Ureter (tissue), 1 donor: ENCODE measurements at regions not wholly inside any gene's neighbourhood (a gene's known extent, or its start where the extent isn't known, plus 50 kb on each side); places are given as distances from the start of the nearest gene placed in this dataset.
"Not testable (repeated sequence)": the region's sequence is repeated elsewhere in the genome, so short reads cannot be mapped to it uniquely, and the experiment has no call there.

ENCODE experiments used
- DNase-seq: peaks from one replicate; pipeline ENCODE4 v3.0.0-alpha.2; 2020; ENCODE audit warnings: low spot score
- donor health status: DM: yes; HTN: yes; CAD: no.

DNA sequence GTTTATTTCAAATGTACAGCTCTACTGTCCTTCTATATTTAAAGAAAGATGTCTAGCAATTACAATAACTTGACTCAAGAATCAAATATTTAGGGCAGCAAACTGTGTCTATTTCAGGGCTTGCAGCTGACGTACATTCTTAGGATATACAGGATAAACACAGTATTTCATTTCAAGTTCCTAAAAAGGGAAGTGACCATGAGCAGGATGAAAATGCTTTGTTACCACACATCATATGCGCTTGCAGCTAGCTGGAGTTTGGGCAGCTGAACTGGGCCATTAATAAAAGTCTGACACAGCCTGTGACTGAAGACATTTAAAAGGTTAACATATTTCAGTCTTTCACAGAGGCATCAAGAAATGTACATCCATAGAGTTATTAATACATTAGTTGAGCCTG, 264.6 kb upstream of the TRIB2 start:
- DNase-seq: no peak

DNA sequence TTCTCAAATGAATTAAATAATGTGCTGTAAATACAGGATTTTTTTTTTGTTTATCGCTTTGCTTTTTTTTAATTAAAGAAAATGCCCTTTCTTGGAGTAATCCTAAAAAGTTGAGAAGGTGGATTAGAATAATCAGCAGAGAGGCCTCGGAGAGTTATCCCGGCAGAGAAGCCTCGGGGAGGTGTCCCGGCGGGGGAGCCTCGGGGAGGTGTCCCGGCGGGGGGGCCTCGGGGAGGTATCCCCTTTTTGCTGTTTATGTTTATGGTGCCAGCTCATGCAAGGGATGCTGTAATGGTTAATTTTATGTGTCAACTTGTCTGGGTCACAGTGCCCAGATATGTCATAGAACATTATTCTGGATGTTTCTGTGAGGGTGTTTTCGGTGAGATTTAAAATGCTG, 263.0 kb upstream of the TRIB2 start:
- no peak for DNase-seq

DNA sequence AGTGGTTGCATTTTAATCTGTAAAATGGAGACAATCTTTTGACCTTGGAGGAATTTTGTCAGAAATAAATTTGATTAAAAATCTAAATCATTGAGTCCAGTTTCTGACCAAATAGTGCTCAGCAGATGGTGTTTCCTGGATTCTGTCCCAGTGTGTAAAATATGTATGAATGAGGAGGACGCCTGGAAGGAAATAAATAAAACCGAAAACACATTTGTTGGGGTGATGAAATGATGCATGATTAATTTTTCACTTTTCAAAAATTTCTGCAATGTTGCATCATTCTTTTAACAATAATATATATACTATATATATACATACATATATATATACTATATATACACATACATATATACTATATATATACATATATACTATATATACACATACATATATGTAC, 261.1 kb upstream of the TRIB2 start:
- no peak for DNase-seq

DNA sequence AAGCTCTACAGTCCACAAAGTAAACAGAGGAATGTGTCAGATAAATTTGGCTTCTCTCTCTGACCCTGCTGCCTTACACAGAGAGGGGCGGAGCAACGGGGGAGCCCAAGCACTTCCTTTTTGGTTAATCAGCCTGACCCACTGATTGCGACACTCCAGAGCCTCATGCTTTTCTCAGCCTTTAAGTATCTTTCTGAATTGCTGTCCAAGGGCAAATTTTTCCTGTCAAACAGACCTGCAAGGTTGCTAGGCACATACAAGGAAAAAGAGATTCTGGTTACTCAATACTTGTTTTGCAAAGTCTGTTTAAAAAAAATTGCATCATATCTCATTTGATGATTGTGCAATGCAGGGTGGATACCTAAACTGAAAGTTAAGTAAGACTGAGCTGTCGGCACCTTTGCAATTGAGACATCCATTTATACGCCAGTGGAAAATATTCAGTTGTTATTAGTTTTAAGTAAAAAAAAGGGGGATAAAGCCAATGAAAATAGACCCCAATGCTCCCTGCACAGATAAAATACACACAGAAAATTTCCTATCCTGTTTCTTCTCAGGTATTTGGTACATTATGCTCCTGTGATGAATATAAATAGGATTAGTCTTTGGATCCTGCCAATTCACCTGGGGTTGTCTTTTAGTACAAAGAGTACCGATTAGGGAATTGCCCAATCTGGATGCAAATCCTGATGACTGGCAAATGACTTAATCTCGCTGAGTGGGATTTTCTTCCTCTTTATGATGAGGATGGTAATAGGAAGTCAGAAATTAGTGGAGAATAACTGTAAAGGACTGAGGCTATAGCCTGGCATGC, 260.2 kb upstream of the TRIB2 start:
- DNase-seq: peak; percentile 92

DNA sequence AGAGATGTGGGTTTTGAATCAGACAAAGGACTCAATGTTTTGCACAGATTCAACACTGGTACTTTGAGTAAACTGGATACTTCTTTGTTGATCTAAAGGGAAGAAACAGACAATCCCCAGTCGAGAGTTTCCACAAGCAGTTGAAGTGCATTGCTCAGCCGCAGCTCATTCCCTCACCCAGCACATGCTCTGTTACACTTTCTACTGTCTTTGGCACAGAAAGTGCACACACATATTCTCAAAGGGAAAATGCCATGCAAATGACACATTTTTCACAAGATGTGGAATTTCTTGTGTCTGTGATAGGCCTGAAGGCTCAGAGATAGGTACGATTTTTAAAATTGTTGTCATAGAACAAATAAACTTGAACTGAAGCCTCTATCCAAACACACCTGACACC, 258.9 kb upstream of the TRIB2 start:
- DNase-seq: no peak

DNA sequence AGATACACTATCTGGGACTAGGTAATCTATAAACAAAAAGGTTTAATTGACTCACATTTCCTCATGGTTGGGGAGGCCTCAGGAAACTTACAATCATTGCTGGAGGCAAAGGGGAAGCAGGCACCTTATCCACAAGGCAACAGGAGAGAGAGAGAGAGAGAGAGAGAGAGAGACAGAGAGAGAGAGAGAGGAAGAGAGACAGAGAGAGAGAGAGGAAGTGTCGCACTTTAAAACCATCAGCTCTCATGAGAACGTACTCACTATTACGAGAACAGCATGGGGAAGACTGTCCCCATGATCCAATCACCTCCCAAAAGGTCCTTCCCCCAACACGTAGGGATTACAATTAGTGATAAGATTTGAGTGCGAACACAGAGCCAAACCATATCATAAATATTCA, 253.5 kb upstream of the TRIB2 start:
- no peak for DNase-seq

DNA sequence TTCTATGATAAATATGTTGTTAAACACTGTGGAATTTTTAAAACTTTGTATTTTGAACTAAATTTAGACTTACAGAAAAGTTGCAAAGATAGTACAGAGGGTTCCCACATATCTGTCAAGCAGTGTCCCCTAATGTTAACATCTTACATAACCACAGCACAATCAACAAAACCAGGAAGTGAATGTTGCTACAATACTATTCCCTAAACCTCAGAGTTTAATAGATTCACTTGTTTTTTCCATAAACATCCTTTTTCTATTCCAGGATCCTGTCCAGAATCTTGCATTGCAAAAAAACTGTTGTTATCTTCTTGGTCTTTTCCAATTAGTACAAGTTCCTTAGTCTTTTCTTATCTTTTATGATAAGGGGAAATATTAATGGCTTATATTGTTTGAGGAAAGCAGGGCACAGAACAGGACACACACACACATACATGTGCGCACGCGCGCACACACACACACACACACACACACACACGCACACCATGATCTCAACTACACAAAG, 251.1 kb upstream of the TRIB2 start:
- no peak for DNase-seq

DNA sequence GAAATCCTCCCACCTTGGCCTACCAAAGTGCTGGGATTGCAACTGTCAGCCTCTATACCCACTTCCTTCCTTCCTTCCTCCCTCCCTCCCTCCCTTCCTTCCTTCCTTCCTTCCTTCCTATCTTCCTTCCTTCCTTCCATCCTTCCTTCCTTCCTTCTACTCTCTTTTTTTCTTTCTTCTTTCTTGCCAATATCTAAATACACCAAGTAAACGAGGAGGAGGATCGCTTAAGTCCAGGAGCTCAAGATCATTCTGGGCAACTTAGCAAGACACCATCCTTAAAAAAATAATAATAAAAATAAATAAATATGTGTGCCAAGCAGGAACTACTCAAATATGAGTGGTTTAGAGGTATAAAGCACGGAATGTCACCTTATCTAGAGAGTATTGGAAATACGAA, 249.4 kb upstream of the TRIB2 start:
- DNase-seq: no peak

DNA sequence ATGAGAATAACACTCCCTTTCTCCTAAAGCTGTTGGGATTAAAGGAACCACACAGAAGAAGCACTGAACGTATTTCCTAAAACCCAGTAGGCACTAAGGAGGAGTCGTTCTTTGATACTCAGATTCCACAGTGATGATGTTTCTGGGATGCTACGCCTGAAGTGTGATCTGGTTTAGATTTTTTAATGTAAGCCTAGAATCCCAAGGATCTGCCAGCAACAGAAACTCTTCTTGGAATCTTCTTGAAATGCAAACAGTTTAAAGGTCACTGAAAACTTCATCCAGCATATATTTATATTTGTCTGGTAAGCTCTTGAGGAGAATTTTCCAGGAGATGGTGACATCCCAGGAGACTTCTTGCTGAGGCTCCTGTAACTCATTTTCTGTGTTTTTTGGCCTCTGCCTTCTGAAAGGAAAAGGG, 247.6 kb upstream of the TRIB2 start:
- no peak for DNase-seq

DNA sequence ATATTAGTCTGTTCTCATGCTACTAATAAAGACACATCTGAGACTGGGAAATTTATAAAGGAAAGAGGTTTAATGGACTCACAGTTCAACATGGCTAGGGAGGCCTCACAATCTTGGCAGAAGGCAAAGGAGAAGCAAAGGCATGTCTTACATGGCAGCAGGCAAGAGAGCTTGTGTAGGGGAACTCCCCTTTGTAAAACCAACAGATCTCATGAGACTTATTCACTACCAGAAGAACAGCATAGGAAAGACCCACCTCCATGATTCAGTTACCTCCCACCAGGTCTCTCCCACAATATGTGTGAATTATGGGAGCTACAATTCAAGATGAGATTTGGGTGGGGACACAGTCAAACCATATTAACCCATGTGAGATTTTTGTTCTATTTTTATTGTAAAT, 244.5 kb upstream of the TRIB2 start:
- DNase-seq: not testable (repeated sequence)

DNA sequence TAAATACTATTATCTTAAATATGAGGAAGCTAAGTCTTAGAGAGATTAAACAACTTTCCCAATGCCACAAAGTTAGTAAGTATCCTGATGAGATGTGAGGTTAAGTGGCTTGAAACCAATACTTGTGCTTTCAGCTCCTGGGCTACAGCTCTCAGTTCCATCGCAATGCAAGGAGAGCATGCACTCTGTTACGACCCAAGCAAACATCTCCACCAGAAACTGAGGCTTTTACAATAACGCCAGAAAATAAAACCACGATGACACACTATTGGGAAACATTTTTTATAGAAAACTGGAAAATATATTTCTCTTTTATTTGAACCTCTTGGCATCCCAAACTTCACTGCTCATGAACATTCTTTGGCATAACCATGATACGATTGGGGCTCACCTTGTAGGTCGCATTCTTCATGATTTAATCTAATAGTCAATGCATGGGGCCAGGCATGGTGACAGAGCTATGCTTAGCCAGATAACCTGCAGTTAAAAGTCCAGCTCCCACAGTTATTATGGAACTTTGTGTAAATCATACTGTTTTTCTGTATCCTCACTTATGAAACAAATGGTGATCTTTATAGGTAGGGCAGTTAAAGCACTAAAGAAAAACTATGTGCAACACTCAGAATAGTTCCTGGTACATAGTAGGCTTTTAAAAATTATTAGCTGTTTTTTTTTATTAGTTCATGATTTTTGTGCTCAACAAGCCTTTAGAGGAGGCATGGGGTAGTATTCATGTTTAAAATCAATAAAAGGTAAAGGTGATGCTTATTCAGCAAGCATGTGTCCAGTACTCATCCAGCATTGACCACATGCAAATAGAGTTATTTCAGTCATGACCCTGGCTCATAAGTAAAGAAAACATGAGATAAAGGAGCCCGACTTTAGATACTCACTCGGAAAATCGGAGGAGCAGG, 238.3 kb upstream of the TRIB2 start:
- no peak for DNase-seq

DNA sequence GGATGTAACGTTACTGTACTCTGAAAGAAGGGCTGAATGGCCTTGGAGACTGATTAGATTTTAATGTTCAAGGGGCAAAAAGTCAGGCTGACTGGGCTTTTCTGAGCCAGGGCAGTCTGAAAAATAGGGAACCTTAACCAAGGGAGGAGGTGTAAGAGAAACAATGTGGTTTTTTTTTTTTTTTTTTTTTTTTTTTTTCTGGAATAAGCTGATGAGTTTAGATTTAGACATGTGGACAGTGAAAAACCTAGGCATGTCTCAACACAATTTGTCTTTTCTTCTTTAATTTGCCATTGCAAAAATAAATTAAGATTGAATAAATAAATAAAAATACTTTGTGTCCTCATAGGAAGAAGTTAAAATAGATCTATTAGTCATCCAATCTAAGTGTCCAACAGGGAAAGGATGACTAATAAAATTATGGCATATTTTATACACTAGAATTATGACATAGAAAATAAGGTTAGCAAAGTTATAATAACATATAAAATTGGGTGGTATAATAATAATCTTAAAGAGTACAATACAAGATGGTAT, 237.6 kb upstream of the TRIB2 start:
- DNase-seq: no peak

DNA sequence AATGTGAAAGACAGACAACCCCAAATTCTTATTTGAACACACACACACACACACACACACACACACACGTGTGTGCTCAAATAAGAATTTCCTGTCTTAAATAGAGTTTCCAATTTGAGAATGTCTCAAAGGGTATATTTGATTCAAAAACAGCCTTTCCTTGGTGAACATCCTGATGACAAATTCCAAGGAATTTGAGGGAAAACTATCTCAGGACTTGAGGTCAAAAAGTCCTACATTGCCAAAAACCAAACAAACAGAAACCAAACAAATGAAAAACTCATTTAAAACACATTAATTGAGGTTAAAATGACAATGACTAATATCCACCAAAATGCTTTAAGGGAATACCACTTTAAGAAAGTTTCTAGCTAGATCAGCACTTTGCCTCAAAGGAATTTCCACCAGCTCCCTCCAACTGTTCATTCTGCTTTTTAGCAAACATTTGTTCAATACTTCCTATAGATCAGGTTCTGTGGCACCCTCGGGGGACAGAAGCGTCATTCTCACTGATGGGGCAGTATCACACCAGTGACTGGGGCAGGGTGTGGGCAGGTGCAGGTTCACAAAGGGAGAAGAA, 232.1 kb upstream of the TRIB2 start:
- DNase-seq: no peak

DNA sequence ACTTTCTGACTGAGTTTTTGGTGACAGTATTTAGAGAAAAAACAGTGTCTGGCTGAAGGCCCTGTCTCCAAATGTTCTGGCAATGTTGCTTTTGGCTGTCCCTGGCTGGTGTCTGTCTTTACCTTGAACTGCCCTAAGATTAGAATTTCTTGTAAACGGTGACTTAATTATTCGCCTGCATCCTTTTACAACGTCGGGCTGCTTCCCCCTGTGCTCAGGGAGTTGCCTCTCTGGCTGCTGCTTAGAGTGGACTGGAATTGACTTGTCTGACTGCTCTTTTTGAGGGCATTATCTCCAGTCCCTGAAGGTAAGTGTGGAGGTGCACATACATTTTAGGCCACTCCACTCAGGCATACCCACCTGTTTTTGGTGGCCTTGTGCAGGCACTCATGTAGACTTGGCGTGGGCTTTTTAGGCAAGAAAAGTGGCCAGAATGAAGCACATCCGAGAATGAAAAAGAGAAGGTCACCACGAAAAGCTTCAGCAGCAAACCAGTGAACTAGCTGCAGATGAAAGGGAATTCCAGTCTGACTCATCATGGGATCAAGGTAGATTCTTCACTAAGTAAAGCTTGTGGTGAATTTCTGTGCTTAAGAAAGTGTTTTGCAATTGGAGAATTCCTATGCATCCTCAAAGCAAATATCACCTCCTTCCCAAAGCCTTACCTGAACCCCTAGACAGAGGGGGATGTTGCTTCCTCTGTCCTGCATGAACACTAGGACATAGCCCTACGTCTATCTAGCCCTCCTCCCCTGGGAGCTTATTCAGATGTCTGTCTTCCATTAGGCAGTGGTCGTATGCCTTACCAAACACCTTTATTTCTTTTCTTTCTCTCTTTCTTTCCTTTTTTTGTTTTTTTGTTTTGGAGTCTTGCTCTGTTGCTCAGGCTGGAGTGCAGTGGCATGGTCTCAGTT, 230.3 kb upstream of the TRIB2 start:
- no peak for DNase-seq

DNA sequence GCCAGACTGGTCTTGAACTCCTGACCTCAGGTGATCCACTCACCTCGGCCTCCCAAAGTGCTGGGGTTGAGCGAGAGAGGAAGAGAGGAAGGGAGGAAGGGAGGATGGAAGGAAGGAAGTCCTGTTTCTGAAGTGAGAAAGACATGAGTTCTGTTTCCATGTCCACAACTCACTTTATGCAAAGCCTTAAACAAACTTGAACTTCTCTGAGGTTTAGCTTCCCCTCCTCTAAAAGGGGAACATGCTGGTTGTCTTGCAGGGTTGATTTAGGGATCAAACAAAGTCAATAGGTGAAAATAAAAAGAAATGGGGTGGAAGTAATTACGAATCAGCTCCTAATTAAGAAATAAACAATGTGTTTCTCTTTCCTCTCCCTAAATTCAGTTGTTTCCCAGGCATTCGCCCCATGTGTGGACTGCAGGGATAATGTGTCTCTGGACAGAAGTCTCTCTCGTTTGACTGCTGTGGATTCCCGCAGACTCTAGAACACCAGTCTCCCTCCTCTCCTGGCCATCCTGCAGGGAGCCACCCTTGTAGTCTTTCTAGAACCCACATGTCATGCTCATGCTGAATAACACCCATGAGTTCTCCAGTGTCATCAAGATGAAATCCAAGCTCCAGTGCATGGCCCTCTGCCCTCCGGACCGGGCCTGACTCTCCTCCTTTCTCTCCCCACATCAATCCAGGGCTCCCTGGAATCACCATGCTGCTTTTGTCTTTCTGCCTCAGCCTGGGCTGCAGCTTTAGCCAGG, 229.3 kb upstream of the TRIB2 start:
- DNase-seq: no peak

DNA sequence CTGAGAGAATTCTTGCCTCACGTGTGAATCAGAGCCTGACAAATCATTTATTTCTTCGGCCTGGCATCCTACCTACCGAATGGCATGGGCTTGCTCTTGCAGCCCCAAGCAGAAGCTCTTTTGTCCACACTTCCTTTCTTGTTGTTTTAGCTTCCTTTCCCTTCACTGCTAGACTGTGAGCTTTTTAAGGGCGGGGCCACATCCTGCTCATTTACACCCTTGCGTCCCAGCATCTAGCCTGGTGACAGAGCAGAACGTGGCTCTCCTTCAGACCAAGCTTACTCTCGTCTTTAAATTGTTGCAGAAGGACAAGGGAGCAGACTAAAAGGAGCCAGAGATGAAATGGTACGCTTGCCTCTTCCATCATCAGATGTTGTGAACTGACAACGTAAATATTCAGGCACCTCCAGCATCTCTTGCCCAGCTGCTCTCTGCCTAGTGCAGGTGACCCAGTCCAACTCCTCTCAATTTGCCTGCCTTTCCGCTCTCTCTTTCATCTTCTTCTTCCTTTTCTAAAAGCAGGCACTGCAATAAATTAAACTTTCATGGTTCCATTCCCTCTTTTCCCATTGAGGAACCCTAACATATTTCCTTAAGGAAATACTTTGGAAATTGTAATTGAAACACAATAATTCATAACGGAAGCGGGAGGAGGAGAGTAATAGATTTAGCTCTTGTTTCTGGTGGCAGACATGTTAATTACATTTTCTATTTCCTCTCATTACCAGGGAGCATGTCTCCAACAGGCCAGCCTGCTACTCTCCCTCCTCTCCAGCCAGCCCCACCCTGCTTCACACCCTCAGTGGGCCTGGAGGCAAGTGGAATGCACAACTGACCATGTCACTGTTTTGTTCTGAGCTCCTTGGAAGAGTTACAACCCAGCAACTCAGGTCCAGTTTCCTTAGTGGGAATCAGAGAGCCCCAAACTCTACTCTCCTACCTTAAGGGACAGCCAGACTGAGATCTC, 228.1 kb upstream of the TRIB2 start:
- DNase-seq: no peak

DNA sequence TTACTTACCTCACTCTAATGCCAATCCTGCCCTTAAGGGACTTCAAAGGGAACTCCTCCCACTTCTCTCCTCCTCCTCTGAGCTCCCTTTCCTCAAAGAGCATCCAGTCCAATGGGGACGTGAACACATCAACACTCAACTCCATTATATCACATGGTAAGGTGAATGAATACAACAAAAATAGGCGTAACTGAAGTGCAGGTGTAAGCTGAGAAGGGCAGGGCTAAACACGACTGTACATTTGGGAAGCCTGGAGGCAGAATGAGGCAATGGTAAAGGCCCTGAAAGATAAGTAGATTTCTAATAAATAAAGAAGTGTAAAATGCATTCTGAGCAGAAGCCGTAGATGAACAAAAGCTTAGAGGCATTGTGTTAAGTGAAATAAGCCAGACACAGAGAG, 226.1 kb upstream of the TRIB2 start:
- DNase-seq: no peak

DNA sequence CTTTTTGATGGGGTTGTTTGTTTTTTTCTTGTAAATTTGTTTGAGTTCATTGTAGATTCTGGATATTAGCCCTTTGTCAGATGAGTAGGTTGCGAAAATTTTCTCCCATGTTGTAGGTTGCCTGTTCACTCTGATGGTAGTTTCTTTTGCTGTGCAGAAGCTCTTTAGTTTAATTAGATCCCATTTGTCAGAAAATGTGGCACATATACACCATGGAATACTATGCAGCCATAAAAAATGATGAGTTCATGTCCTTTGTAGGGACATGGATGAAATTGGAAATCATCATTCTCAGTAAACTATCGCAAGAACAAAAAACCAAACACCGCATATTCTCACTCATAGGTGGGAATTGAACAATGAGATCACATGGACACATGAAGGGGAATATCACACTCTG, 224.4 kb upstream of the TRIB2 start:
- DNase-seq: not testable (repeated sequence)

DNA sequence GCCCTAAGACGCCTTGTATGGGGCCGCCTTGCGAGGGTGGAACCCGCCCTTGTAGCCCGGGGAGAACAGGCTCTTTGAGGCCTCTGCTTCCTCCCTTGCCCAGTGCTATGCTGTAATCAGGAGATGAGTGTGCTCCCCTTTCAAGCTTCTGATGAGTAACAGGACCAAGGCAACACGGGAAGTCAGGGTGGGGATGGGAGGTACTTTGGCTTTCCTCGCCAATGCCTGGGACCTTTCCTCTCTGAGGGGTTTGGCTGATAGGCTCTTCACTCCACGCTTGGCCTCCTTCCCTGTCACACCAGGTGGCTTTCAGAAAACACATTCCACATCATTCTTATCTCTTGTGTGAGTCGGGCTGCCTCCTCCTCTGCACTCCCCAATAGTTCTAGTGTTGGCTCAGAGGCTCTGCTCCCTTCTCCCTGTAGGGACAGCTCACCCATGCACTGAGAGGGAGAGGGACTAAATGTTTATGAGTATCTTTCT, 223.7 kb upstream of the TRIB2 start:
- no peak for DNase-seq
